ENCODE measurements at regions not wholly inside any gene's neighbourhood (a gene's known extent, or its start where the extent isn't known, plus 50 kb on each side); places are given as distances from the start of the nearest gene placed in this dataset.
"Not testable (repeated sequence)": the region's sequence is repeated elsewhere in the genome, so short reads cannot be mapped to it uniquely, and the experiment has no call there.

DNA sequence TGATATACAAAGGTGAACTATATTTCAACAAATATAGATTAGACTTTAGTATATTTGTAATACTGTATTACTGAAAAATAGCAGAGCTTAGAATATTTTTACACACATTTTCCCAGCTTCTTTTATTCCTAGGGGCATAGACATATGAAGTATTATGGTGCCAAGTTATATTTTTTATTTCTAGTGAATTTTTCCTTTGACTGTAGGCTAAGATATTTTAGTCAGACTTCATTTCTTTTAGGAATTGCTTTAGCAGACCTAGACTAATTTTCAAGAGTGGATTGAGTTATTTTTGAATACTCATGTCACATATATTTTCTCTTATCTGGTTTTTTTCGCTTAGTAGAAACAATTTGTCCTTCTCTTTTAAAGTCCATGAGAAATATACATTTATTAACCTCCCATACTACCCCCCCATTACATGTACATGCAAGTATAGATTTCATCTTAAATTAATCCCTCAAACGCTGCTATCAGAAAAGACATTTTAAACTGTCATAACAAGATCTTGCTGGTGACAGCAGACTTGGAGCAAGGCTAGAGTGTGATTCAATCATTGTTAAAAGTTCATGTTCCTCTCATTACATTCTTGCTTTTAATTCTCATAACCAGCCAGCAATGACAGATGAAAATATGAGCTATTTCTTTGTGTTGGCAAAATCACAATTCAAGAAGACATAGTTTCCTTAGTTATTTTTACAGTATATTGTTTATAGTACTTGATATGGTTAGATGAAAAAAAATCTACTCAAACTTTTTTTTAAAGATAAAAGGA lies 456.1 kb downstream of the AEBP2 start:
- DNase-seq (ENCODE audit: extremely low read depth, low read depth): no peak

DNA sequence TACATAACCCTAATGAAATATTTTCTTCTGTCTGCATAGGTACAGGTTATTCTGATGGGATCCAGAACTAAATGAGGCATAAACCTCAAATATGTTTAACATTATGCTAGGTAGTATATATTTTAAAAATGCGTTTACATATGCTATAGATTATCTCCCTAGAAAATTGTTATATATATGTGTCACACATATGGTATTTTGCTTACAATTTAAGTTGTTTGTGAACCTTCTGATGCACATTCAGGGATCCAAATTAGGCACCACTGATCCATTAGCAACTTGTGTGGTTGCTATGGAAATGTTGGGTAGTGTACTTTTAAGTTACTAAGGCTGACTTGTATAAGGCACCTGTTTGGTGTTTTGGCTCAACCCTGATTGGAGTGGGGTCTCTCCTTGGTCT lies 456.7 kb downstream of the AEBP2 start:
- no peak for DNase-seq (ENCODE audit: extremely low read depth, low read depth)

DNA sequence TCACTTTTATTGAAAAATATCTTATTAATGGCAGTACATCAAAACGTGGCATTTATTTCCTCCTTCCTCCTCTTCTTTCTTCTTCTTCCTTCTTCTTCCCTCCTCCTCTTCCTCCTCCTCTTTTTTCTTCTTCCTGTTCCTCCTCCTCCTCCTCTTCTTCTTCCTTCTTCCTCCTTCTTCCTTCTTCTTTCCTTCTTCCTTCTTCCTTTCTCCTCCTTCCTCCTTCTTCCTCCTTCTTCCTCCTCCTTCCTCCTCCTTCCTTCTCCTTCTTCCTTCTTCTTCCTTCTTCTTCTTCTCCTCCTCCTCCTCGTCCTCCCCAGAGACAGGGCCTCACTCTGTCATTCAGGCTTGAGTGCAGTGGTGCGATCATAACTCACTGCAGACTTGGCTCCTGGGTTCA lies 457.2 kb downstream of the AEBP2 start:
- no peak for DNase-seq (ENCODE audit: extremely low read depth, low read depth)

DNA sequence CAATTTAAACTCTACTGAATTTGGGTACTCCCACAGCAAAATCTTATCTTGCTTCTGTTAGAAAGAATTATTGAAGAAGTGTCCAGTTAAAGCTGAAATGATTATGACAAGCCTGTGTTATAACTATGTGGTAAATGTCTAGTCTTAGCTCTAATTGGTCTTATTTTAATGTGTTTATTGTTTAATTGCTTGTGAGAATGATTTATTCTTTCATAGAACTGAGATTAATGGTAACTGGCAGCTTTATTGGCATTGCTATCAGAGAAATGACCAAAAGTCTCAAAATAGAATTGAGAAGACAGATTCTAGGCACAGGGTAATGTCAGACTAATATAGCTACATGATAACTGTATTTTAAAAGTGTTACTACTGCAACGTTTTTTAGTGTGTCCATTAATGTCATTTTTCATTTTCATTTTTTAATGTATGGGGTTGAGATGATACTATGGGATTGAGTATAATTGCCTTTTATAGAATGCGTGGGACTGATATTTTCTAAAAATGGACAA lies 458.7 kb downstream of the AEBP2 start:
- no peak for DNase-seq (ENCODE audit: extremely low read depth, low read depth)

DNA sequence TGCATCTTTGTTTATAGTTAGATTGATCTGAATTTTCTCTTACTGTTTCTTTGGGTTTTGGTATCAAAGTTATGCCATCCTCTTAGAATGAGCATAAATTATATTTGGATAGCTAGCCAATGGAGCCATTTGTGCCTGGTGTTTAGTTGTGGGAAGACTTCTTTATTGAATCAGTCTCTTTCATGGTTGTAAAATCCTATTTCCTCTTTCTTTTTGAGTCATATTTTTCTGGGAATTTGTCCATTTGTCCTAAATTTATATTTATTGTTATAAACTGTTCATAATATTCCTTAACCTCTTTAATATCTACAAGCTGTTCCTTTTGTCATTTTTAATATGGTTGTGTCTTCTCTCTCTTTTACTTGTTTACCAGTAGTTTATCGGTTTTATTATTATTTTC lies 462.5 kb downstream of the AEBP2 start:
- DNase-seq (ENCODE audit: extremely low read depth, low read depth): no peak

DNA sequence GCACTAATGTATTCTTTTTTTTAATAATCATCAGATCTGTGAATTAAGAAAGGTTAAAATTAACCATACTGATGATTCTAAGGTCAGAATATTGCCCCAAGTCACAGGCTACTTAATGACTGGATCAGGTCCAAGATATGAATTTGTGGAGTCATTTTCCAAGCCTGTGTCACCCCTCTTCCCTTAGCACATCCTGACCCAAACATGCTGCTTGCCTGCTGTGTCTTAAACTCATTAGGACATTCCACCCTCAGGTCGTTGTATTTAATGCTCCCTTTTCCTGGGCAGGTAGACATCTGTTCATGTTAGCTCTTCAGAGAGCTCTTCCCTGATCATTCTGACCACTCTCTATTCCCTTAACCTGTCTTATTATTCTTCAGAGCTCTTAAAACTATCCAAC lies 463.5 kb upstream of the PDE3A start:
- DNase-seq (ENCODE audit: extremely low read depth, low read depth): no peak

DNA sequence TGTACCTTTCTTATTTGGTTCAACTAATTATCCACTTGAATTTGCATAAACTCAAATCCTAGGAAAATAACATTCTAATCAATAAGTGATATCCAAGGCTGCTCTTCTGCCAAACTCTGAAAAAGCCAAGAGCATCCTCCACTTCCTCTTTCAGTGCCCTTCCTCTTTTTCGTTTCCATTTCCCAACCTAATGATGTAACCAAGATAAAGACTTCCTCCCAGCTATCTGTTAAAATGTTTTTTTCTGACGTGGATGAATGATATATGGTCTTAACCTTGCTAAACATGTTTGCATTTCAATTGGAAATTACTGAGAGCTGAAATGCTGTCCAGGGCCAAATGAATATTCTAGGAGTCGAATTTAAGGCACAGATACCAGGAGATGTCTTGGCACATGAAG lies 459.5 kb upstream of the PDE3A start:
- peak; percentile 92 for DNase-seq (ENCODE audit: extremely low read depth, low read depth)

DNA sequence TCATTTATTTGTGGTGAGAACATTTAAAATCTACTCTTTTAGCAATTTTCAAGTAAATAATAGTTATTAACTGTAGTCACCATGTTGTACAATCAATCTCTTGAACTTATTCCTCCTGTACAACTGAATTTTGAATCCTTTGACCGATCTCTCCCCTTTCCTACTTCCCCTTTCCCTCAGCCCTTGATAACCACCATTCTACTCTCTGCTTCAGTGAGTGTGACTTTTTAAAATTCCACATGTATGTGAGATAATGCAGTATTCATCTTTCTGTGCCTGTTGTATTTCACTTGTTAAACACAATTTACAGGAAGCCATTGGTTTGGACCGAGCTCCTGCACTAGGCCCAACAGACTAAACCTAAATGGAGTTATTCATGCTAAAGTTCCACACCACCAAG lies 458.9 kb upstream of the PDE3A start:
- peak; percentile 69 for DNase-seq (ENCODE audit: extremely low read depth, low read depth)

DNA sequence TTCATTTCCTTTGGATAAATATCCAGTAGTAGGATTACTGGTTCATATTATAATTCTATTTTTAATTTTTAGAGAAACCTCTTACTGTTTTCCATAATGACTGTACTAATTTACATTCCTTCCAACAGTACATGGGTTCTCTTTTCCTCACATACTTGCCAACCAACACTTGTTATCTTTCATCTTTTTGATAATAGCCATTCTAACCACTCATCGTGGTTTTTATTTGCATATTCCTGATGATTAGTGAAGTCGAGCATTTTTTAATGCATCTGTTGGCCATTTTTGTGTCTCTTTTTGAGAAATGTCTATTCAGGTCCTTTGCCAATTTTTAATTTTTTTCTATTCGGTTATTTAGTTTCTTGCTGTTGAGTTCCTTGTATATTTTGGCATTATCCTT lies 457.7 kb upstream of the PDE3A start:
- no peak for DNase-seq (ENCODE audit: extremely low read depth, low read depth)

DNA sequence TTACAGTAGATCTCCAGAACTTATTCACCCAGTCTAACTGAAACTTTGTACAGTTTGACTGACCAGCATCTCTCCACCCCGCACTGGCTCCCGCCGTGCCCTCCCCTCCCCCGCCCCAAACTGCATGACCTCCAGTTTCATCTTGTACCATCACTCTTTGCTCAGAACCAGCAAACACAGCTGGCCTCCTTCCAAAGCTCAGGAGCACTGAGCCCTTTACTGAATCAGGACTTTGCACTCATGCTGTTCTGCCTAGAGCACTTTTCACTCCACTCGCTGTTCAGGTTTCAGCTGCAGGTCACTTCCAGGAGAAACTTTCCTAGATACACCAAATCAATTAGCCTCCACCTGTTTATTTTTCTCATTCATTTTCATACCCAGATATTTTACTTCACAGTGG lies 455.3 kb upstream of the PDE3A start:
- DNase-seq (ENCODE audit: extremely low read depth, low read depth): no peak

DNA sequence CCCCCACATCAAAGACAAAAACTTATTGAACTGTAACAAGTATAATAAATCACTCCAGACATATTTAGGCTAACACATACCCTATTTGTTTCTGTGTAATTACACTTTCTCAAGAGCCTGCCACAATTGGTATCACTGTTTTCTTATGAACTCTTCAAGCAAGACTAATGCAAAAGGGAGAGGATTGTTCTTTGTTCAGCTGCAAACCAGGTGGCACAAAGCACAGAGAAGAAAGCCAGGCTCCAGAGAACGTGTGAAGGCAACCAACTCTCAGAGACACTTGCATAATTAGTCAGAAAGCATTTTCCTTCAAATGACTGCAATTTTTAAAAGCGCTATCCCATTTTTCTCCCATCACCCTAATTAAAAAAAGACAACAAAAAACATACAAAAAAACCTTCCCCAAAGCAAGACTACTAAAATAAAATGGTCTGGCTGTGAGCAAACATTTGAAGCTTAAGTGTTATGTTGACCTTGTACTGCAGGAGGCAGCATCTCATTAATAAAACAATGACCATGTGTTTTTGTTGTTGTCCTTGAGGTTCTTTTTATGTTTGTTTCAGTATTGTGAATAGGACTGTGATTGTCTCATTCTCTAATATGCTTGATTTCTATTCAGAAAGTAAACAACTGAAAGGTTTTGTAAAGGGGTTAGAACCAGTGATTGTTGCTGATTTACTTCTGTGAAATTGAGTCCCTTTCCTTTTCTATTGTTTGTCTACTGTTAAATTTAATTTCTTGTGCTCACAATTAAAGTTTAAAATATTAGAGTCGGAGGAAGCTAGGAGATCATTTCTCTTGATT lies 452.7 kb upstream of the PDE3A start:
- DNase-seq (ENCODE audit: extremely low read depth, low read depth): peak; percentile 72

DNA sequence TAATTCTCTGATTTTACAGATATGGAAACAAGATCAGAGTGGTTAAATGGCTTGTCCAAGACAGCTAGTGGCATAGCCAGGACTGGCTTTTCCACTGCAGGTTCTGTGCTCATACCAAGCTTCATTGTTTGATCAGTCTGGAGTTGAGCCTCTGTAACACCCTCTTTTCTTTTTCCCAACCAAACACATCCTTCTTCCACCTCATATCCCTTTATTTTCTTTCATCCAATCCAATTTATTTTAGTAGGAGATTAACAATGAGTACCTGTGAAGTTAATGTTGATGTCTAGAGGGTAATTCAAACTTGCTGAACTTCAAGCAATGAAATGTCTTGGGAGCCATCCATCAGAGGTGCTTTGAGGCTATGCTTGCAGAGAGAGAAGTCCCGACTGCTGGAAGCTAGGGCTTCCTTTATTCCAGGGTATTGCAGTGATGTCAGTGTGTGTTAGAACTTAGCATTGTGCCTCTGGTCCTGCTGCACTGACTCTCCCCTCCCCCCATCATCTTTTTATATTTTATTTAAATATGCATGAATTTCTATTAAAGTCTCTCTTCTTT lies 452.1 kb upstream of the PDE3A start:
- DNase-seq (ENCODE audit: extremely low read depth, low read depth): no peak

DNA sequence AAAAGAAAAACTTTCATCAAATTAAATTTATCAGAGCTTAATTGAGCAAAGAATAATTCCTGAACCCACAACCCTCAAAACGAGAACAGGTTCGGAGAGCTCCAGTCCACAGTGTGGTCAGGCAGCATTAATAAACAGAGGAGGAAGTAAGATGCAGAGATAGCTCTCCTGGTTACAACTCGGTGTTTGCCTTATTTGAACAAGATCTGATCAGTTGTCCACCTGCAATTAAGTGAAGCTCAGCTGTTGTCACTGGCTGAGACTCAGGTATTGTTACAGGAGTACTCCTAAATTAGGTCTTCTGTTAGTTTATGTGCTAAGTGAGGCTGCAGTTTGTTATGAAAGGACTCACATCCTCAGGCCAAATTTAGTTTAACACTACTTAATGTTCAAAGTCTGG lies 451.4 kb upstream of the PDE3A start:
- no peak for DNase-seq (ENCODE audit: extremely low read depth, low read depth)

DNA sequence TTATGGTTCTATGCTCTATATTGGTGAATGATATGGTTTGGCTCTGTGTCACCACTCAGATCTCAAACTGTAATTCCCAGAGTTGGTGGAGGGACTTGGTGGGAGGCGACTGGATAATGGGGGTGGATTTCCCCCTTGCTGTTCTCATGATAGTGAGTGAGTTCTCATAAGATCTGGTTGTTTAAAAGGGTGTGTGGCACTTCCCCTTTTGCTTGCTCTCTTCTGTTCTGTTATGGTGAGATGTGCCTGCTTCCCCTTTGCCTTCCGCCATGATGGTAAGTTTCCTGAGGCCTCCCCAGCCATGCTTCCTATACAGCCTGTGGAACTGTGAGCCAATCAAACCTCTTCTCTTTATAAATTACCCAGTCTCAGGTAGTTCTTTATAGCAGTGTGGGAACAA lies 446.6 kb upstream of the PDE3A start:
- not testable (repeated sequence) for DNase-seq (ENCODE audit: extremely low read depth, low read depth)

DNA sequence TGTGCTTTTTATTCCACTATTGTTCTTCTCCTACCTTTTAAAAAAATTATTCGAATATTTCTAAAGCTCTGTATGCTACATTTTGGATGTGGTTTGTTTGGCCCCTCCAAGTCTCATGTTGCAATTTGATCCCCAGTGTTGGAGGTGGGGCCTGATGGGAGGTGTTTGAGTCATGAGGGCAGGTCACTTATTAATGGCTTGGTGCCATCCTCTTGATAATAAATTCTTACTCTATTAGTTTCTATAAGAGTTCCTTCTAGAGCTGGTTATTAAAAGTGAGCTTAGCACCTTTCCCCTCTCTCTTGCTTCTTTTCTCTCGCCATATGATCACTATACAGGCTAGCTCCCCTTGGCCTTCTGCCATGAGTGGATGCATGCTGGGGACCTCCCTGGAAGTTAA lies 445.6 kb upstream of the PDE3A start:
- no peak for DNase-seq (ENCODE audit: extremely low read depth, low read depth)

DNA sequence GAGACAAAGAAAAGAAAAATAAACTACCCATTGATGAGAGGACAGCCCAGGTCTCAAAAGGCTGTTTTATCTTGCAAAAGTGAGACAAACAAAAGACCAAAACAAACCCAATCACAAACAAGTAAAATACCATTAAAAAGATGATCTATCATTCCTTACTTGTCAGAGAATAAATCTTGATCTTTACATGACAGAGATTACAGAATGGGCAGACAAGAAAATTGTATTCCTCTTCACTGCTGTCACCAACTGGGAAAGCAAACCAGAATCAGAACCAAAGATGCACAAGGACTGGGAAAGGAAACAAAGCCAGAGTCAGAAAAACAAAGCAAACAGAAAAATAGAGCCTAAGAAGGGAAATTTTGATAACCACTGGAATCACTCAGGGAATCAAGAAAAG lies 444.0 kb upstream of the PDE3A start:
- no peak for DNase-seq (ENCODE audit: extremely low read depth, low read depth)

DNA sequence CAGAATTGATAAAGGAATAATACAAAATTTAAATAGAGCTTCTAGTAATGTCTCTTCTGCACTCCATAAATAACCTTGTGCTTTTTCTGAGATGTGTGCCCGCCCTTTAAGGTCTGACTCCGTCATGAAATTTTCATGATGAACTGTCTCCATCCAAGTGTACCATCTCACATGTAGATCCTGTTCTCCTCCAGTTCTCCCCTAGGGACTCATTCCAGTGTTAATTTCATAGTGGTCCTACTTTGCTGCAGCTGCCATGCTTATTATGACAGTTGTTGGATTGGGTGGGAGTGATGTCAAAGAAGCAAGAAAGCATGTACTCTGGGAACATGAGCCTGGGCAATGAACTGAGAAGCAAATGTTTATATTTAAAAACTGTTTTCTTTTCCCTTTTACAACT lies 442.5 kb upstream of the PDE3A start:
- DNase-seq (ENCODE audit: extremely low read depth, low read depth): no peak

DNA sequence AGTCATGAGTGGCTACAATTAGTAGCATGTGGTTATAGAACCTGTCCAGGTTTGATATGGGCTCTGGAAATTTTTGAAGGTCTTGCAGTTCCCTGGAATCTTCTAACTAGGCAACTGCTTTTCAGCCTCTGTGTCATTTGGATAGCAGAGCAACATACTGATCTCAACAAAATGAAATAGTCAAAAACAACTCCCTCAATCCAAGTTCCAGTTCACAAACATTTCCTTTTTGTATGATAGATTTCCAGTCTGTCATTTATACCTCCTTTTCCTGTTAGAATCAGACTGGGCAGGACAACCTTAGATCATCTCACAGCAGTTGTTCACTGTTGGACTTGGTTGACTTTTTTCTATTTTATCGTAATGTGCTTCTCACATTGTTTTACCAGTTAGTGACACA lies 442.1 kb upstream of the PDE3A start:
- no peak for DNase-seq (ENCODE audit: extremely low read depth, low read depth)

DNA sequence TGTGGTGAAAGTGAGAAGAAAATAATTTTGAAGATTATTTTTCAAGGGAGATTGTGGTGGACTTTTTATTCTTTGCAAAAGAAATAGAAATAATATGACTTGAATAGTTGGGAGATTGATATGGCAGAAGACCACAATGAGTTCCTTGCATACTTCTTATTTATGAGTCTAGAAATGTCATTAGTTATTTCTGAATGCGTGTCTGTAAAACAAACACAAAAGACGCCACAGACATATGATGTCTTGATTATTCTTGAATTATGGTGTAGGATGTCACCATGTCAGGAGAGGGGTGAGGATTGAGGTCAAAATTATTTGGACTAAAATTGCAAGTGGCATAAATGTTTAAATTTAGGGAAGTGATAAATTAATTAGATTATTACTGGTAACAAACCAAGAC lies 440.7 kb upstream of the PDE3A start:
- DNase-seq (ENCODE audit: extremely low read depth, low read depth): no peak

DNA sequence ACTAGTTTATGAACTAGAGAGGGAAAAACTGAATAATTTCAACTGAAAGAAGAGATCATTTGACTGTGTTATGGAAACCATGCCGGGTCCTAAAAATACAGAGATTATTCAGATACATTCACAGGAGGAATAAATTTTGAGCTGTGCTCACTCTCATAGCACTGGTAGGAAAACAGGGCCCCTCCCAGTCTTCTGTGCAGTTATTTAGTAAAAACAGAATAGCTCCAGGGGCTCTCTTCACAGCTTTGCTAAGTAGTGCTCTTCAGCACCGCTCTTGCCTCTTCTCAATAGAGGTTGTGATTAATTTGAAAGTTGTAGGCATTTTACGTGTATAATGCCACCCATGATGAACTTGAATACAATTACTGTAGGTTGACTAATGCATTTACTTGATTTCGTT lies 435.9 kb upstream of the PDE3A start:
- no peak for DNase-seq (ENCODE audit: extremely low read depth, low read depth)

DNA sequence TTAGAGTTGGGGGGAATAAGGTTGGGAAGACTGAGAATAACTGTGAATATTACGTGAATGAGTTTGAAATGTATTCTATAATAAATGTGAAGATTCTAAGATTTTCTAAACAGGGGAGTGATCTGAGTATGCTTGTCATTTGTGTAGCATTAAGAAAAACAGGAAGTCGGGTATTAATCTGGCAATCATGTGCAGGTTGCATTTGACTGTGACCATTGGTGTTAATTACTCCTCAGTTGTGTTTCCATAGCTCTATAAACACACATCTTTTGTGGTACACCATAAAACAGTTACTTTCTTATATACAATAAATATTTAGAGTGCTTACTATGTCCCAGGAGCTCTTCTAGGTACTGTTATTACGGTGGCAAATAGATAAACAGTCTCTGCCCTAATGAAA lies 434.4 kb upstream of the PDE3A start:
- DNase-seq (ENCODE audit: extremely low read depth, low read depth): no peak

DNA sequence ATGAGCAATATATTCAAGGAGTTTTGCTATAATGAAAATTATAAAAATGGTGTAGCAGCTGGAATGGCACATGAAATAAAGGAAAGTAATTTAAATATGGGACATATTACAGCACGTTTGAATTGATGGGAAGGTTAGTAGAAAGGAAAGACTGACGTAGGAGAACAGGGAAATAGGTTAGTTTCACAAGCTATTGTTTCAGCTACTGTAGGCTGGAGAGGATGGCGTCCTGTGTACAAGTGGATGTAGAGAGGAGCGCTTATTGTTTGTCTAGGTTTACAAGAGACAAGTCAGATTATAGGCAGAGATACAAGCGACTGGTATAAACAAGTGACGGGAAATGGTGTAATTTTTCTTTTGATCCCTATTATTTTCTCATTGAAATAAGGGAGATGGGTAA lies 431.2 kb upstream of the PDE3A start:
- no peak for DNase-seq (ENCODE audit: extremely low read depth, low read depth)

Data from NCI-H460 (cell line).